HEK293 (cell line): ENCODE measurements at regions not wholly inside any gene's neighbourhood (a gene's known extent, or its start where the extent isn't known, plus 50 kb on each side); places are given as distances from the start of the nearest gene placed in this dataset.

Source experiments
- BCL11A ChIP-seq: fragments of 450-650 bp; formaldehyde crosslinking; IDR thresholded peaks from 2 replicates; pipeline ENCODE4 v1.5.1; 2016; ENCODE audit warnings: low read depth, missing biosample characterization, missing genetic modification characterization
- OVOL3 ChIP-seq: fragments of 450-650 bp; formaldehyde crosslinking; IDR thresholded peaks from 2 replicates; pipeline ENCODE4 v1.5.1; 2016; ENCODE audit warnings: missing biosample characterization, missing genetic modification characterization
- SCRT2 ChIP-seq: fragments of 450-650 bp; formaldehyde crosslinking; IDR thresholded peaks from 2 replicates; pipeline ENCODE4 v1.5.1; 2016; ENCODE audit warnings: missing biosample characterization, missing genetic modification characterization
- ZFP3 ChIP-seq: fragments of 450-650 bp; formaldehyde crosslinking; IDR thresholded peaks from 2 replicates; pipeline ENCODE4 v1.5.1; 2016; ENCODE audit warnings: low read depth, missing biosample characterization, missing genetic modification characterization
- ZNF140 ChIP-seq: fragments of 450-650 bp; formaldehyde crosslinking; IDR thresholded peaks from 2 replicates; pipeline ENCODE4 v1.5.1; 2016; ENCODE audit warnings: missing biosample characterization, missing genetic modification characterization
- ZNF169 ChIP-seq: fragments of 450-650 bp; formaldehyde crosslinking; IDR thresholded peaks from 2 replicates; pipeline ENCODE4 v1.5.1; 2016; ENCODE audit warnings: missing biosample characterization, missing genetic modification characterization
- ZNF174 ChIP-seq: fragments of 450-650 bp; formaldehyde crosslinking; IDR thresholded peaks from 2 replicates; pipeline ENCODE4 v1.5.0; 2017; ENCODE audit warnings: missing biosample characterization, mild to moderate bottlenecking, missing genetic modification characterization
- ZNF292 ChIP-seq: fragments of 450-650 bp; formaldehyde crosslinking; IDR thresholded peaks from 2 replicates; pipeline ENCODE4 v1.5.1; 2016; ENCODE audit warnings: low read depth, missing biosample characterization, missing genetic modification characterization, borderline replicate concordance
- ZNF610 ChIP-seq: fragments of 450-650 bp; formaldehyde crosslinking; IDR thresholded peaks from 2 replicates; pipeline ENCODE4 v1.5.1; 2016; ENCODE audit warnings: missing biosample characterization, missing genetic modification characterization, borderline replicate concordance
- ZNF626 ChIP-seq: fragments of 450-650 bp; sonication (Bioruptor Pico); formaldehyde crosslinking; IDR thresholded peaks from 2 replicates; pipeline ENCODE4 v1.5.1; 2018; ENCODE audit warnings: missing biosample characterization, missing genetic modification characterization, inconsistent platforms
- ZNF777 ChIP-seq: fragments of 450-650 bp; formaldehyde crosslinking; IDR thresholded peaks from 2 replicates; pipeline ENCODE4 v1.5.1; 2017; ENCODE audit warnings: missing biosample characterization, missing genetic modification characterization, borderline replicate concordance
- TF ChIP-seq, protein P1 (sequence below): fragments of 450-650 bp; formaldehyde crosslinking; IDR thresholded peaks from 2 replicates; pipeline ENCODE4 v1.5.1; 2016; ENCODE audit warnings: missing biosample characterization, missing genetic modification characterization
- TF ChIP-seq, protein P2 (sequence below): fragments of 450-650 bp; formaldehyde crosslinking; IDR thresholded peaks from 2 replicates; pipeline ENCODE4 v1.5.1; 2016; ENCODE audit warnings: missing biosample characterization, missing genetic modification characterization

DNA sequence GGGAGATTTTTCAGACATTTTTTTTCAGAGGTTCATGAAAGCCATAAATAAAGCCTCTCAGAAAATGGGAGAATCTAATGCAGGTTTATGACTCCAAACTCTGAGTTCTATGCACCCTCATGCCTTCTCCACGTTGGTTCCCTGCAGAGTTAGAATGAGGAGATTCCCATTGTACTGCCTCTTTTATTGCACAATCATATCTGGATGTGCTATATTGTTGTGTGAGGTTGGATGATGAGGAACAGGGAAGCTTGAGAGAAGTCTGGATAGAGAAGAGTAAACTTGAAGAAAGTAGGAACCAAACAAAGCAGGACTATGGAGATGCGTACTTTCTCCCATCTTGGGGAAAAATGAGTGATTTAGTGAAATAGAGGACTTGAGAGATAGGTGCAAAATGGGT, 178.8 kb downstream of the PDCD6IP start:
- TF ChIP-seq SCRT2: no peak
- TF ChIP-seq ZNF292 (tag by site-specific recombination): no peak
- no peak for TF ChIP-seq ZNF169
- TF ChIP-seq, protein P1, sequence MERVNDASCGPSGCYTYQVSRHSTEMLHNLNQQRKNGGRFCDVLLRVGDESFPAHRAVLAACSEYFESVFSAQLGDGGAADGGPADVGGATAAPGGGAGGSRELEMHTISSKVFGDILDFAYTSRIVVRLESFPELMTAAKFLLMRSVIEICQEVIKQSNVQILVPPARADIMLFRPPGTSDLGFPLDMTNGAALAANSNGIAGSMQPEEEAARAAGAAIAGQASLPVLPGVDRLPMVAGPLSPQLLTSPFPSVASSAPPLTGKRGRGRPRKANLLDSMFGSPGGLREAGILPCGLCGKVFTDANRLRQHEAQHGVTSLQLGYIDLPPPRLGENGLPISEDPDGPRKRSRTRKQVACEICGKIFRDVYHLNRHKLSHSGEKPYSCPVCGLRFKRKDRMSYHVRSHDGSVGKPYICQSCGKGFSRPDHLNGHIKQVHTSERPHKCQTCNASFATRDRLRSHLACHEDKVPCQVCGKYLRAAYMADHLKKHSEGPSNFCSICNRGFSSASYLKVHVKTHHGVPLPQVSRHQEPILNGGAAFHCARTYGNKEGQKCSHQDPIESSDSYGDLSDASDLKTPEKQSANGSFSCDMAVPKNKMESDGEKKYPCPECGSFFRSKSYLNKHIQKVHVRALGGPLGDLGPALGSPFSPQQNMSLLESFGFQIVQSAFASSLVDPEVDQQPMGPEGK (tag by site-specific recombination): no peak
- TF ChIP-seq, protein P2, sequence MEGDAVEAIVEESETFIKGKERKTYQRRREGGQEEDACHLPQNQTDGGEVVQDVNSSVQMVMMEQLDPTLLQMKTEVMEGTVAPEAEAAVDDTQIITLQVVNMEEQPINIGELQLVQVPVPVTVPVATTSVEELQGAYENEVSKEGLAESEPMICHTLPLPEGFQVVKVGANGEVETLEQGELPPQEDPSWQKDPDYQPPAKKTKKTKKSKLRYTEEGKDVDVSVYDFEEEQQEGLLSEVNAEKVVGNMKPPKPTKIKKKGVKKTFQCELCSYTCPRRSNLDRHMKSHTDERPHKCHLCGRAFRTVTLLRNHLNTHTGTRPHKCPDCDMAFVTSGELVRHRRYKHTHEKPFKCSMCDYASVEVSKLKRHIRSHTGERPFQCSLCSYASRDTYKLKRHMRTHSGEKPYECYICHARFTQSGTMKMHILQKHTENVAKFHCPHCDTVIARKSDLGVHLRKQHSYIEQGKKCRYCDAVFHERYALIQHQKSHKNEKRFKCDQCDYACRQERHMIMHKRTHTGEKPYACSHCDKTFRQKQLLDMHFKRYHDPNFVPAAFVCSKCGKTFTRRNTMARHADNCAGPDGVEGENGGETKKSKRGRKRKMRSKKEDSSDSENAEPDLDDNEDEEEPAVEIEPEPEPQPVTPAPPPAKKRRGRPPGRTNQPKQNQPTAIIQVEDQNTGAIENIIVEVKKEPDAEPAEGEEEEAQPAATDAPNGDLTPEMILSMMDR (tag by site-specific recombination): no peak
- no peak for TF ChIP-seq ZNF174 (tag by site-specific recombination)
- TF ChIP-seq ZNF777 (tag by site-specific recombination): no peak
- TF ChIP-seq ZNF140 (tag by site-specific recombination): no peak
- TF ChIP-seq ZNF626 (tag by site-specific recombination): no peak
- TF ChIP-seq OVOL3: no peak
- TF ChIP-seq ZNF610: no peak
- TF ChIP-seq BCL11A (tag by site-specific recombination): no peak
- TF ChIP-seq ZFP3: no peak
